Thoracic aorta (tissue), 2 donors: ENCODE measurements at regions not wholly inside any gene's neighbourhood (a gene's known extent, or its start where the extent isn't known, plus 50 kb on each side); places are given as distances from the start of the nearest gene placed in this dataset.

Experiments used
- ATAC-seq: fragments of 150-250 bp; one replicate; pipeline ENCODE4 v1.8.0; 2017; ENCODE audit warnings: low read depth; ENCODE audit not compliant: insufficient number of reproducible peaks, low FRiP score
- DNase-seq: peaks from one replicate; pipeline ENCODE4 v3.0.0-alpha.2; 2020; ENCODE audit warnings: low spot score
- H3K27ac ChIP-seq, 2 donors: fragments of 200-600 bp; sonication (generic); 1 replicate in 1 of 2; 2 replicates in 1 of 2; pipeline ENCODE4 v1.5.1; 2016; ENCODE audit warnings: mild to moderate bottlenecking in 2 of 2, moderate library complexity in 2 of 2
- H3K27me3 ChIP-seq: fragments of 200-600 bp; sonication (generic); replicated peaks from 2 replicates; pipeline ENCODE4 v1.6.0; 2016; ENCODE audit warnings: mild to moderate bottlenecking; ENCODE audit not compliant: insufficient read depth
- H3K36me3 ChIP-seq: fragments of 200-600 bp; sonication (generic); one replicate; pipeline ENCODE4 v1.5.1; 2016
- H3K4me1 ChIP-seq, 2 donors: fragments of 200-600 bp; sonication (generic); 1 replicate in 1 of 2; 2 replicates in 1 of 2; pipeline versions ENCODE4 v1.5.1 to v1.6.0; 2016; ENCODE audit warnings: low read depth in 2 of 2, mild to moderate bottlenecking in 1 of 2; ENCODE audit not compliant: control insufficient read depth in 1 of 2
- H3K4me3 ChIP-seq: fragments of 200-600 bp; sonication (generic); 2 replicates; pipeline ENCODE4 v1.5.1; 2016; ENCODE audit warnings: mild to moderate bottlenecking
- H3K9me3 ChIP-seq: fragments of 200-600 bp; sonication (generic); 2 replicates; pipeline ENCODE4 v1.5.1; 2016
- CTCF ChIP-seq: fragments of 200-600 bp; sonication (generic); IDR thresholded peaks from one replicate; pipeline ENCODE4 v1.5.1; 2019; ENCODE audit warnings: antibody characterized with exemption

- Histone ChIP-seq H3K4me1 (no peaks in the 10 kb centered on the region), H3K27me3 (no peaks in the 10 kb centered on the region), H3K27ac (no peak overlapping the region), H3K9me3 (no peaks in the 10 kb centered on the region), H3K36me3 (no peaks in the 10 kb centered on the region), H3K4me3 (no peak overlapping the region)
- no peak for DNase-seq
- no peak for TF ChIP-seq CTCF
- no peak for ATAC-seq
These were observed 1209.6 kb upstream of the ZEB2 start for GRCh38 chr2:145729481-145729880.

GRCh38 chr2:145728511-145728910, 1208.6 kb upstream of the ZEB2 start:
- no peak for DNase-seq
- TF ChIP-seq CTCF: no peak
- Histone ChIP-seq H3K27ac (no peak overlapping the region), H3K27me3 (no peaks in the 10 kb centered on the region), H3K9me3 (no peaks in the 10 kb centered on the region), H3K4me1 (no peaks in the 10 kb centered on the region), H3K36me3 (no peaks in the 10 kb centered on the region), H3K4me3 (no peak overlapping the region)
- no peak for ATAC-seq

- DNase-seq (no peak), ATAC-seq (no peak)
- Histone ChIP-seq H3K27ac (no peak overlapping the region), H3K36me3 (no peaks in the 10 kb centered on the region), H3K4me1 (no peaks in the 10 kb centered on the region), H3K9me3 (no peaks in the 10 kb centered on the region), H3K4me3 (no peak overlapping the region), H3K27me3 (no peaks in the 10 kb centered on the region)
- TF ChIP-seq CTCF: no peak
These were observed 1206.0 kb upstream of the ZEB2 start for GRCh38 chr2:145725876-145726275.

- H3K27me3 ChIP-seq: no peaks in the 10 kb centered on the region
- H3K9me3 ChIP-seq: no peaks in the 10 kb centered on the region
- H3K36me3 ChIP-seq: no peaks in the 10 kb centered on the region
- TF ChIP-seq CTCF: no peak
- DNase-seq (no peak), ATAC-seq (no peak)
- H3K4me1 ChIP-seq: no peaks in the 10 kb centered on the region
- H3K4me3 ChIP-seq: no peak overlapping the region
- H3K27ac ChIP-seq: no peak overlapping the region
These were observed 1204.5 kb upstream of the ZEB2 start for GRCh38 chr2:145724311-145724898.

- no peaks in the 10 kb centered on the region for H3K4me1 ChIP-seq
- H3K36me3 ChIP-seq: no peaks in the 10 kb centered on the region
- DNase-seq (no peak), ATAC-seq (no peak)
- no peaks in the 10 kb centered on the region for H3K27me3 ChIP-seq
- no peaks in the 10 kb centered on the region for H3K9me3 ChIP-seq
- no peak overlapping the region for H3K4me3 ChIP-seq
- H3K27ac ChIP-seq: no peak overlapping the region
- no peak for TF ChIP-seq CTCF
These were observed 1204.0 kb upstream of the ZEB2 start for GRCh38 chr2:145723872-145724271.
